IMR-90 (cell line): ENCODE measurements at regions not wholly inside any gene's neighbourhood (a gene's known extent, or its start where the extent isn't known, plus 50 kb on each side); places are given as distances from the start of the nearest gene placed in this dataset.

Source experiments
- ATAC-seq: fragments of 200-7000 bp; cut with Tn5 transposase; 2 replicates; pipeline ENCODE4 v1.9.1; 2020; ENCODE audit warnings: low read depth, mild to moderate bottlenecking, moderate library complexity
- BruUV-seq: library from RNA; stranded (reverse); fragments of 400-500 nt; replicated peaks from 2 replicates; lab custom pipeline; 2021; lab: Mats Ljungman, UMichigan
- CTCF ChIA-PET: fragments of 300-600 bp; formaldehyde crosslinking; extraction: SDS; loops from one replicate; lab custom pipeline; 2021; ENCODE audit warnings: antibody characterized with exemption; lab: Yijun Ruan, JAX
- POLR2A ChIA-PET: fragments of 300-600 bp; sonication (Branson Sonifier 250); formaldehyde crosslinking; loops from one replicate; lab custom pipeline; 2022; ENCODE audit warnings: antibody characterized with exemption; ENCODE audit not compliant: unreplicated experiment; lab: Charles Lee
- DNase-seq: peaks from one replicate; pipeline ENCODE4 v3.0.0; 2013
- H2AFZ ChIP-seq: replicated peaks from 2 replicates; pipeline ENCODE3; 2013; ENCODE audit warnings: low read length, mild to moderate bottlenecking; ENCODE audit not compliant: poor library complexity
- H2AK5ac ChIP-seq: 2 replicates; pipeline ENCODE4 v1.6.1; 2013; ENCODE audit warnings: low read depth, low read length, inconsistent platforms
- H2AK9ac ChIP-seq: replicated peaks from 2 replicates; pipeline ENCODE3; 2013; ENCODE audit warnings: mild to moderate bottlenecking, low read depth, low read length, moderate library complexity; ENCODE audit not compliant: poor library complexity
- H2BK120ac ChIP-seq: 2 replicates; pipeline ENCODE4 v1.6.1; 2013; ENCODE audit warnings: low read depth, low read length, inconsistent platforms
- H2BK15ac ChIP-seq: 3 replicates; pipeline ENCODE4 v1.6.1; 2013; ENCODE audit warnings: low read depth, low read length, inconsistent platforms
- H2BK20ac ChIP-seq: 2 replicates; pipeline ENCODE4 v1.6.1; 2013; ENCODE audit warnings: low read depth, mild to moderate bottlenecking, inconsistent platforms, low read length, moderate library complexity
- H2BK5ac ChIP-seq: 2 replicates; pipeline ENCODE4 v1.6.1; 2013; ENCODE audit warnings: mild to moderate bottlenecking, low read depth, low read length, inconsistent platforms; ENCODE audit not compliant: poor library complexity, severe bottlenecking
- H3K14ac ChIP-seq: replicated peaks from 2 replicates; pipeline ENCODE4 v1.6.1; 2013; ENCODE audit warnings: low read depth, low read length, inconsistent platforms
- H3K18ac ChIP-seq: 2 replicates; pipeline ENCODE4 v1.6.1; 2013; ENCODE audit warnings: low read depth, low read length, control low read depth
- H3K23ac ChIP-seq: 2 replicates; pipeline ENCODE4 v1.6.1; 2013; ENCODE audit warnings: low read depth, low read length, inconsistent platforms
- H3K27ac ChIP-seq: 2 replicates; pipeline ENCODE4 v1.5.1; 2013; ENCODE audit warnings: mild to moderate bottlenecking, control low read depth, low read length; ENCODE audit not compliant: insufficient read depth
- H3K27me3 ChIP-seq: 2 replicates; pipeline ENCODE4 v1.6.1; 2013; ENCODE audit warnings: low read length; ENCODE audit not compliant: control insufficient read depth, insufficient read depth
- H3K36me3 ChIP-seq: 2 replicates; pipeline ENCODE4 v1.6.1; 2013; ENCODE audit warnings: low read length, mixed read lengths; ENCODE audit not compliant: control insufficient read depth, insufficient read depth
- H3K4ac ChIP-seq: 2 replicates; pipeline ENCODE4 v1.6.1; 2013; ENCODE audit warnings: low read depth, low read length, inconsistent platforms
- H3K4me1 ChIP-seq: 2 replicates; pipeline ENCODE4 v1.6.1; 2013; ENCODE audit warnings: low read length, mixed read lengths; ENCODE audit not compliant: control insufficient read depth, insufficient read depth
- H3K4me2 ChIP-seq: 2 replicates; pipeline ENCODE4 v1.6.1; 2013; ENCODE audit warnings: low read depth, mild to moderate bottlenecking, control low read depth, low read length, moderate library complexity
- H3K4me3 ChIP-seq: 2 replicates; pipeline ENCODE4 v1.5.1; 2013; ENCODE audit warnings: low read depth, mild to moderate bottlenecking, control low read depth, low read length, moderate library complexity; ENCODE audit not compliant: insufficient read depth
- H3K56ac ChIP-seq: 2 replicates; pipeline ENCODE4 v1.6.1; 2013; ENCODE audit warnings: low read length, inconsistent platforms; ENCODE audit not compliant: insufficient read depth; ENCODE audit errors: extremely low read depth
- H3K79me1 ChIP-seq, 2 experiments: 2 replicates each; pipeline ENCODE4 v1.6.1; 2013; ENCODE audit warnings: low read length in 2 of 2, inconsistent platforms in 1 of 2, low read depth in 1 of 2
- H3K9ac ChIP-seq: 2 replicates; pipeline ENCODE4 v1.6.1; 2013; ENCODE audit warnings: low read depth, low read length, control low read depth
- H3K9me1 ChIP-seq: 2 replicates; pipeline ENCODE4 v1.6.1; 2013; ENCODE audit warnings: low read length, inconsistent platforms; ENCODE audit not compliant: insufficient read depth
- H3K9me3 ChIP-seq: 2 replicates; pipeline ENCODE4 v1.6.1; 2013; ENCODE audit warnings: low read length; ENCODE audit not compliant: control insufficient read depth, insufficient read depth
- H4K20me1 ChIP-seq: 2 replicates; pipeline ENCODE4 v1.6.1; 2013; ENCODE audit warnings: low read length, inconsistent platforms; ENCODE audit not compliant: insufficient read depth
- H4K5ac ChIP-seq: 2 replicates; pipeline ENCODE4 v1.6.1; 2013; ENCODE audit warnings: mild to moderate bottlenecking, low read depth, low read length, control low read depth
- H4K8ac ChIP-seq, 2 experiments: 2 replicates each; pipeline ENCODE4 v1.6.1; 2013; ENCODE audit warnings: low read depth in 2 of 2, low read length in 2 of 2, control low read depth in 1 of 2, inconsistent platforms in 1 of 2
- H4K91ac ChIP-seq: 2 replicates; pipeline ENCODE4 v1.6.1; 2013; ENCODE audit warnings: low read depth, low read length, inconsistent platforms; ENCODE audit not compliant: insufficient read depth
- CEBPB ChIP-seq: IDR thresholded peaks from 2 replicates; pipeline ENCODE4 v1.6.1; 2012; ENCODE audit warnings: low read depth, low read length, improper control_type of control experiment
- CHD1 ChIP-seq: IDR thresholded peaks from 2 replicates; pipeline ENCODE4 v1.6.1; 2012; ENCODE audit warnings: low read depth, low read length, improper control_type of control experiment
- FOS ChIP-seq: fragments of 150-350 bp; IDR thresholded peaks from 2 replicates; pipeline ENCODE4 v1.6.1; 2016; ENCODE audit warnings: low read depth, low read length
- MAZ ChIP-seq: IDR thresholded peaks from 2 replicates; pipeline ENCODE4 v1.6.1; 2012; ENCODE audit warnings: low read depth, mild to moderate bottlenecking, low read length, improper control_type of control experiment, moderate library complexity, borderline replicate concordance
- POLR2A ChIP-seq: IDR thresholded peaks from 2 replicates; pipeline ENCODE4 v1.6.1; 2012; ENCODE audit warnings: mild to moderate bottlenecking, low read depth, low read length
- RAD21 ChIP-seq: IDR thresholded peaks from 2 replicates; pipeline ENCODE4 v1.6.1; 2012; ENCODE audit warnings: low read length, improper control_type of control experiment
- RCOR1 ChIP-seq: IDR thresholded peaks from 2 replicates; pipeline ENCODE4 v1.6.1; 2012; ENCODE audit warnings: mild to moderate bottlenecking, low read length, improper control_type of control experiment; ENCODE audit not compliant: insufficient replicate concordance
- SMC3 ChIP-seq: fragments of 150-350 bp; IDR thresholded peaks from 2 replicates; pipeline ENCODE4 v1.6.1; 2016; ENCODE audit warnings: low read depth, mild to moderate bottlenecking, antibody characterized with exemption, low read length, moderate library complexity
- WGBS, 2 experiments: methylation state at CpG; one replicate each; pipeline versions ENCODE4 v1.1.5 to v1.1.7; 2013; ENCODE audit warnings: missing lambda C conversion rate in 2 of 2; ENCODE audit not compliant: insufficient read length in 1 of 2; ENCODE audit errors: extremely low coverage in 2 of 2; 5-methylcytosine and 5-hydroxymethylcytosine counted together
- dilution Hi-C: fragments of 300-500 bp; cut with HindIII; formaldehyde crosslinking; loops from one replicate; pipeline ENCODE4 v1.14.3; 2018; ENCODE audit warnings: low sequenced_read_pairs; ENCODE audit not compliant: unreplicated experiment
- in situ Hi-C: fragments of 300-500 bp; cut with MboI; formaldehyde crosslinking; loops from 3 replicates; pipeline ENCODE4 v1.14.3; 2019; ENCODE audit warnings: low sequenced_read_pairs, inconsistent platforms, mixed read lengths
- intact Hi-C: fragments of 100-400 bp; cut with micrococcal nuclease; formaldehyde crosslinking; loops from 2 replicates; pipeline ENCODE4 v1.10.0; 2022
- TF ChIP-seq, protein P1 (sequence below): fragments of 150-350 bp; IDR thresholded peaks from 2 replicates; pipeline ENCODE4 v1.6.1; 2017; ENCODE audit warnings: mild to moderate bottlenecking, antibody characterized with exemption, low read length, low read depth
- TF ChIP-seq, protein P2 (sequence below): conservative IDR thresholded peaks from 2 replicates; pipeline ENCODE4 v1.5.1; 2012; ENCODE audit warnings: mild to moderate bottlenecking, low read depth, low read length, improper control_type of control experiment
- TF ChIP-seq, protein P3 (sequence below): fragments of 150-350 bp; IDR thresholded peaks from 2 replicates; pipeline ENCODE4 v1.6.1; 2016; ENCODE audit warnings: low read depth, mild to moderate bottlenecking, low read length, moderate library complexity, borderline replicate concordance

DNA sequence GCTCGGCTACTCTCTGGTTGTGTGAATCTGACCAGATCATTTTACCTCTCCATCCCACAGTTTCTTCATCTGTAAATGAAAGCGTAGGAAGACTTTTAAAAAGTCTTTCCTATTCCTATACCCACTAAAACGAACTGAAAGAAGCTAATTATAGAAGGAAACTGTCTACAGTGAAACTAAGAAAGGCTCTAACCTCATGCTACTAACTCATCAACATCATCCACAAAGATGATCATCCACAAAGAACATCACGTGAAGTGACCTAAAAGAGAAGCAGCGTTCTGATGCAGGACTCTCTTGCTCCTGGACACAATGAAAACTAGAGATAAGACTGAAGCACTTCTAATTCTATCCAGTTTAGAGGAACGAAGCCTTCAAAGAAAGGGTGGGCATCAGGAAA, 58.5 kb upstream of the OSBPL8 start:
- H3K14ac ChIP-seq, result no peak overlapping the region
- H3K36me3 ChIP-seq, result no peaks in the 10 kb centered on the region
- no peaks in the 10 kb centered on the region for H4K20me1 ChIP-seq
- H3K9ac ChIP-seq, result no peak overlapping the region
- no peak overlapping the region for H3K4me2 ChIP-seq
- no peak overlapping the region for H3K4ac ChIP-seq
- no peak overlapping the region for H4K91ac ChIP-seq
- H2AK9ac ChIP-seq, result no peak overlapping the region
- no peak overlapping the region for H2BK20ac ChIP-seq
- H3K27ac ChIP-seq, result no peak overlapping the region
- H3K4me1 ChIP-seq, result no peaks in the 10 kb centered on the region
- no peak overlapping the region for H2AFZ ChIP-seq
- no peak overlapping the region for H2BK120ac ChIP-seq
- H3K4me3 ChIP-seq, result no peak overlapping the region
- H4K8ac ChIP-seq, result no peak overlapping the region
- in situ Hi-C loops (loop anchor here (5.0 kb wide), 2 partner anchors 174 to 394 kb away; no protein-coding TSS in a partner anchor), dilution Hi-C loops (no loop called here), intact Hi-C loops (no loop called here)
- H3K9me3 ChIP-seq, result no peaks in the 10 kb centered on the region
- H4K5ac ChIP-seq, result no peak overlapping the region
- no peak overlapping the region for H2AK5ac ChIP-seq
- CTCF ChIA-PET, result interaction anchor here (0.5 kb wide), 1 partner anchor 465 kb away, joined by 4 read pairs; no protein-coding TSS in a partner anchor
- H3K79me1 ChIP-seq, result no peaks in the 10 kb centered on the region
- DNase-seq (no peak), ATAC-seq (no peak)
- H3K56ac ChIP-seq, result no peak overlapping the region
- POLR2A ChIA-PET, result no interaction called here
- H2BK5ac ChIP-seq, result no peak overlapping the region
- no peaks in the 10 kb centered on the region for H3K27me3 ChIP-seq
- BruUV-seq, result no TSS peak
- no peak overlapping the region for H3K23ac ChIP-seq
- no peak overlapping the region for H2BK15ac ChIP-seq
- no peak overlapping the region for H3K18ac ChIP-seq
- no peaks in the 10 kb centered on the region for H3K9me1 ChIP-seq
- TF ChIP-seq, protein P1, sequence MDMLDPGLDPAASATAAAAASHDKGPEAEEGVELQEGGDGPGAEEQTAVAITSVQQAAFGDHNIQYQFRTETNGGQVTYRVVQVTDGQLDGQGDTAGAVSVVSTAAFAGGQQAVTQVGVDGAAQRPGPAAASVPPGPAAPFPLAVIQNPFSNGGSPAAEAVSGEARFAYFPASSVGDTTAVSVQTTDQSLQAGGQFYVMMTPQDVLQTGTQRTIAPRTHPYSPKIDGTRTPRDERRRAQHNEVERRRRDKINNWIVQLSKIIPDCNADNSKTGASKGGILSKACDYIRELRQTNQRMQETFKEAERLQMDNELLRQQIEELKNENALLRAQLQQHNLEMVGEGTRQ, result no peak
- no peak for TF ChIP-seq CEBPB
- TF ChIP-seq POLR2A, result no peak
- TF ChIP-seq, protein P2, sequence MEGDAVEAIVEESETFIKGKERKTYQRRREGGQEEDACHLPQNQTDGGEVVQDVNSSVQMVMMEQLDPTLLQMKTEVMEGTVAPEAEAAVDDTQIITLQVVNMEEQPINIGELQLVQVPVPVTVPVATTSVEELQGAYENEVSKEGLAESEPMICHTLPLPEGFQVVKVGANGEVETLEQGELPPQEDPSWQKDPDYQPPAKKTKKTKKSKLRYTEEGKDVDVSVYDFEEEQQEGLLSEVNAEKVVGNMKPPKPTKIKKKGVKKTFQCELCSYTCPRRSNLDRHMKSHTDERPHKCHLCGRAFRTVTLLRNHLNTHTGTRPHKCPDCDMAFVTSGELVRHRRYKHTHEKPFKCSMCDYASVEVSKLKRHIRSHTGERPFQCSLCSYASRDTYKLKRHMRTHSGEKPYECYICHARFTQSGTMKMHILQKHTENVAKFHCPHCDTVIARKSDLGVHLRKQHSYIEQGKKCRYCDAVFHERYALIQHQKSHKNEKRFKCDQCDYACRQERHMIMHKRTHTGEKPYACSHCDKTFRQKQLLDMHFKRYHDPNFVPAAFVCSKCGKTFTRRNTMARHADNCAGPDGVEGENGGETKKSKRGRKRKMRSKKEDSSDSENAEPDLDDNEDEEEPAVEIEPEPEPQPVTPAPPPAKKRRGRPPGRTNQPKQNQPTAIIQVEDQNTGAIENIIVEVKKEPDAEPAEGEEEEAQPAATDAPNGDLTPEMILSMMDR, result no peak
- no peak for TF ChIP-seq FOS
- TF ChIP-seq RCOR1, result no peak
- TF ChIP-seq, protein P3, sequence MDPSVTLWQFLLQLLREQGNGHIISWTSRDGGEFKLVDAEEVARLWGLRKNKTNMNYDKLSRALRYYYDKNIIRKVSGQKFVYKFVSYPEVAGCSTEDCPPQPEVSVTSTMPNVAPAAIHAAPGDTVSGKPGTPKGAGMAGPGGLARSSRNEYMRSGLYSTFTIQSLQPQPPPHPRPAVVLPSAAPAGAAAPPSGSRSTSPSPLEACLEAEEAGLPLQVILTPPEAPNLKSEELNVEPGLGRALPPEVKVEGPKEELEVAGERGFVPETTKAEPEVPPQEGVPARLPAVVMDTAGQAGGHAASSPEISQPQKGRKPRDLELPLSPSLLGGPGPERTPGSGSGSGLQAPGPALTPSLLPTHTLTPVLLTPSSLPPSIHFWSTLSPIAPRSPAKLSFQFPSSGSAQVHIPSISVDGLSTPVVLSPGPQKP, result no peak
- TF ChIP-seq CHD1, result no peak
- TF ChIP-seq MAZ, result no peak
- no peak for TF ChIP-seq SMC3
- no peak for TF ChIP-seq RAD21
- 83% methylated on average over 2 of the region's 6 CpGs; no CpG with 5 or more reads in 1 of the 2 experiments for WGBS, 2 experiments
